GM23338 (cell line): ENCODE measurements at regions not wholly inside any gene's neighbourhood (a gene's known extent, or its start where the extent isn't known, plus 50 kb on each side); places are given as distances from the start of the nearest gene placed in this dataset.

Source experiments
- ATAC-seq: fragments of 200-7000 bp; cut with Tn5 transposase; 3 replicates; pipeline ENCODE4 v1.9.1; 2020
- DNase-seq: peaks from one replicate; pipeline ENCODE4 v3.0.0-alpha.2; 2015; ENCODE audit warnings: low spot score
- H2AFZ ChIP-seq: fragments of 200-600 bp; sonication (generic); 2 replicates; pipeline ENCODE4 v1.8.0; 2016; ENCODE audit warnings: antibody characterized with exemption, mild to moderate bottlenecking, moderate library complexity
- H3F3A ChIP-seq: fragments of 200-600 bp; sonication (generic); replicated peaks from 2 replicates; pipeline ENCODE4 v1.8.0; 2017; ENCODE audit warnings: antibody characterized with exemption, mixed run types, low read depth
- H3K27ac ChIP-seq: fragments of 200-600 bp; sonication (generic); 2 replicates; pipeline ENCODE4 v1.6.1; 2016; ENCODE audit warnings: low read depth
- H3K27me3 ChIP-seq: fragments of 200-600 bp; sonication (generic); 2 replicates; pipeline ENCODE4 v1.8.0; 2016; ENCODE audit warnings: mild to moderate bottlenecking, mixed run types, moderate library complexity; ENCODE audit not compliant: insufficient read depth
- H3K36me3 ChIP-seq: fragments of 200-600 bp; sonication (generic); 2 replicates; pipeline ENCODE4 v1.8.0; 2016; ENCODE audit warnings: mild to moderate bottlenecking; ENCODE audit not compliant: insufficient read depth
- H3K4me1 ChIP-seq: fragments of 200-600 bp; sonication (generic); 2 replicates; pipeline ENCODE4 v1.8.0; 2016; ENCODE audit warnings: mild to moderate bottlenecking, moderate library complexity; ENCODE audit not compliant: insufficient read depth
- H3K4me2 ChIP-seq: fragments of 200-600 bp; sonication (generic); 2 replicates; pipeline ENCODE4 v1.7.1; 2017; ENCODE audit warnings: mixed run types
- H3K4me3 ChIP-seq: fragments of 200-600 bp; sonication (generic); 2 replicates; pipeline ENCODE4 v1.6.1; 2016; ENCODE audit warnings: mixed run types
- H3K79me2 ChIP-seq: fragments of 200-600 bp; sonication (generic); replicated peaks from 2 replicates; pipeline ENCODE4 v1.8.0; 2017; ENCODE audit warnings: mild to moderate bottlenecking; ENCODE audit not compliant: insufficient read depth
- H3K9me2 ChIP-seq: fragments of 200-600 bp; sonication (generic); 2 replicates; pipeline ENCODE4 v1.8.0; 2017; ENCODE audit not compliant: insufficient read depth
- H4K20me1 ChIP-seq: fragments of 200-600 bp; sonication (generic); replicated peaks from 2 replicates; pipeline ENCODE4 v1.8.0; 2017; ENCODE audit warnings: mild to moderate bottlenecking; ENCODE audit not compliant: insufficient read depth
- H3K27ac Mint-ChIP-seq: 2 replicates; pipeline ENCODE4 v1.8.0; 2020; ENCODE audit warnings: inconsistent platforms, mild to moderate bottlenecking, moderate library complexity, mixed read lengths
- H3K27me3 Mint-ChIP-seq: 3 replicates; pipeline ENCODE4 v1.8.0; 2022; ENCODE audit warnings: low read depth, mild to moderate bottlenecking, moderate library complexity, mixed read lengths, inconsistent platforms; ENCODE audit not compliant: insufficient read depth, poor library complexity
- H3K36me3 Mint-ChIP-seq: 3 replicates; pipeline ENCODE4 v1.8.0; 2021; ENCODE audit warnings: low read depth, mild to moderate bottlenecking, inconsistent platforms, moderate library complexity, mixed read lengths
- H3K4me1 Mint-ChIP-seq: 3 replicates; pipeline ENCODE4 v1.8.0; 2020; ENCODE audit warnings: mild to moderate bottlenecking, inconsistent platforms, mixed read lengths
- H3K4me3 Mint-ChIP-seq: 3 replicates; pipeline ENCODE4 v1.8.0; 2021; ENCODE audit warnings: moderate library complexity, mild to moderate bottlenecking, inconsistent platforms, mixed read lengths
- H3K9me3 Mint-ChIP-seq: 3 replicates; pipeline ENCODE4 v1.8.0; 2020; ENCODE audit warnings: moderate library complexity, mild to moderate bottlenecking, inconsistent platforms, mixed read lengths
- CREB1 ChIP-seq: fragments of 250-450 bp; sonication (Bioruptor Pico); IDR thresholded peaks from 2 replicates; pipeline ENCODE4 v1.5.0; 2020; ENCODE audit warnings: low read depth, mild to moderate bottlenecking, moderate library complexity
- CTCF ChIP-seq, 2 experiments: fragments of 200-600 bp in 1 of 2; sonication (generic) in 1 of 2; conservative IDR thresholded peaks; 2 replicates each; pipeline versions ENCODE4 v1.5.1 to v1.6.1; 2016 to 2017; ENCODE audit warnings: antibody characterized with exemption in 2 of 2, low read depth in 2 of 2, mild to moderate bottlenecking in 2 of 2, moderate library complexity in 1 of 2
- EZH2 ChIP-seq: fragments of 200-600 bp; sonication (generic); IDR thresholded peaks from one replicate; pipeline ENCODE4 v1.8.0; 2017; ENCODE audit warnings: antibody characterized with exemption, mild to moderate bottlenecking, low read depth; ENCODE audit not compliant: unreplicated experiment
- EZH2phosphoT487 ChIP-seq: fragments of 200-600 bp; sonication (generic); IDR thresholded peaks from one replicate; pipeline ENCODE4 v1.8.1; 2018; ENCODE audit warnings: antibody characterized with exemption; ENCODE audit not compliant: unreplicated experiment
- JUNB ChIP-seq: IDR thresholded peaks from one replicate; pipeline ENCODE4 v1.6.1; 2016; ENCODE audit warnings: antibody characterized with exemption; ENCODE audit not compliant: unreplicated experiment
- NANOG ChIP-seq: IDR thresholded peaks from 2 replicates; pipeline ENCODE4 v1.6.1; 2016; ENCODE audit warnings: antibody characterized with exemption, borderline replicate concordance
- POLR2AphosphoS5 ChIP-seq: IDR thresholded peaks from 2 replicates; pipeline ENCODE4 v1.6.1; 2016; ENCODE audit warnings: antibody characterized with exemption, low read depth
- STAT1 ChIP-seq: IDR thresholded peaks from one replicate; pipeline ENCODE4 v1.6.1; 2016; ENCODE audit warnings: antibody characterized with exemption; ENCODE audit not compliant: unreplicated experiment
- ZNF331 ChIP-seq: fragments of 250-450 bp; sonication (Bioruptor Pico); IDR thresholded peaks from 2 replicates; pipeline ENCODE4 v1.5.0; 2020; ENCODE audit warnings: low read depth, mild to moderate bottlenecking, moderate library complexity
- ZNF462 ChIP-seq: fragments of 250-450 bp; sonication (Bioruptor Pico); IDR thresholded peaks from 2 replicates; pipeline ENCODE4 v1.5.0; 2020; ENCODE audit warnings: mild to moderate bottlenecking, moderate library complexity

GRCh38 chr9:106682420-106682819, 180.5 kb upstream of the ZNF462 start:
- H3K79me2 ChIP-seq: no peaks in the 10 kb centered on the region
- no peak for ATAC-seq
- no peaks in the 10 kb centered on the region for H3K36me3 Mint-ChIP-seq
- DNase-seq: no peak
- H3K4me3 Mint-ChIP-seq: no peak overlapping the region
- no peak overlapping the region for H3K27ac Mint-ChIP-seq
- H3K9me3 Mint-ChIP-seq: no peaks in the 10 kb centered on the region; the same call in 1 of the 3 replicates
- no peaks in the 10 kb centered on the region for H3K36me3 ChIP-seq
- peaks cover 39% of the 10 kb centered on the region for H3K4me1 Mint-ChIP-seq
- H2AFZ ChIP-seq: no peak overlapping the region
- H3K4me1 ChIP-seq: peaks cover 36% of the 10 kb centered on the region
- no peak overlapping the region for H3K4me2 ChIP-seq
- no peaks in the 10 kb centered on the region for H3K27me3 ChIP-seq
- no peaks in the 10 kb centered on the region for H4K20me1 ChIP-seq
- H3K27me3 Mint-ChIP-seq: peaks cover 3% of the 10 kb centered on the region
- TF ChIP-seq EZH2 (no peak), ZNF331 (CRISPR knock-in tag) (no peak), STAT1 (no peak), EZH2phosphoT487 (no peak), CREB1 (no peak), POLR2AphosphoS5 (no peak), ZNF462 (CRISPR knock-in tag) (no peak), JUNB (no peak)
- H3K27ac ChIP-seq: no peak overlapping the region
- no peaks in the 10 kb centered on the region for H3F3A ChIP-seq
- peaks cover 31% of the 10 kb centered on the region for H3K9me2 ChIP-seq
- H3K4me3 ChIP-seq: no peak overlapping the region

DNA sequence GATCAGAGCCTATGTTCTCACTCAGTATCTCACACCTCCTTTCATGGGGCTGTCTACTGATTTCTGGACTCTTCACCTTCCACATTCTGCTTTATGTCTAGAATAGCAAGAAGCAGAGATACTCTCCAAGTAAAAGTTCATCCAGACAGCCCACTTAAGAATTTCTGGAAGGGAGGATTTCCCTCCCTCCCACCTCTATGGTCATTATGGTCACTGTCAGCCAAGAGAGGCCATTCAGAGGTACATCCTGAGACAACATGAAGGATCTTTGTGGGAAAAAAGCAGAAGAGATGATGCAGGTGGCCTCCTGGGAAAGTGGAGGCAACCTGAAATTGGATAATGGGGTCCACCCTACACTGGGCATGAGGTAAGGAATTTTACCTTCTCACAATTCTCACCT, 179.5 kb upstream of the ZNF462 start:
- Histone ChIP-seq H3F3A (no peaks in the 10 kb centered on the region), H3K27ac (no peak overlapping the region), H3K36me3 (no peaks in the 10 kb centered on the region), H3K79me2 (no peaks in the 10 kb centered on the region), H3K4me3 (no peak overlapping the region), H3K4me2 (no peak overlapping the region), H2AFZ (no peak overlapping the region), H3K27me3 (no peaks in the 10 kb centered on the region), H3K4me1 (peaks cover 26% of the 10 kb centered on the region), H3K9me2 (peaks cover 31% of the 10 kb centered on the region), H4K20me1 (no peaks in the 10 kb centered on the region)
- DNase-seq: no peak
- ATAC-seq: no peak
- H3K9me3 Mint-ChIP-seq: no peaks in the 10 kb centered on the region; the same call in 1 of the 3 replicates
- peaks cover 3% of the 10 kb centered on the region for H3K27me3 Mint-ChIP-seq
- no peaks in the 10 kb centered on the region for H3K36me3 Mint-ChIP-seq
- no peak overlapping the region for H3K4me3 Mint-ChIP-seq
- no peak overlapping the region for H3K27ac Mint-ChIP-seq
- peaks cover 29% of the 10 kb centered on the region for H3K4me1 Mint-ChIP-seq
- TF ChIP-seq CTCF (conservative IDR thresholded peaks at IDR 0.05; ENCODE audit: low read depth in 2 of 2) (no peak), CREB1 (no peak), STAT1 (no peak), ZNF331 (CRISPR knock-in tag) (no peak), NANOG (no peak)
